SU-DHL-6 (cell line): ENCODE measurements at regions not wholly inside any gene's neighbourhood (a gene's known extent, or its start where the extent isn't known, plus 50 kb on each side); places are given as distances from the start of the nearest gene placed in this dataset.

Experiments
- H2AFZ ChIP-seq: fragments of 200-600 bp; sonication (generic); 2 replicates; pipeline ENCODE4 v1.6.1; 2014; ENCODE audit warnings: low read depth, mild to moderate bottlenecking, moderate library complexity, mixed read lengths, antibody characterized with exemption, low read length; ENCODE audit not compliant: severe bottlenecking
- H3F3A ChIP-seq: fragments of 200-600 bp; shearing (Covaris generic); 2 replicates; pipeline ENCODE4 v1.6.0; 2016; ENCODE audit warnings: antibody characterized with exemption, mild to moderate bottlenecking; ENCODE audit not compliant: insufficient read depth
- H3K27ac ChIP-seq: fragments of 200-600 bp; sonication (generic); 2 replicates; pipeline ENCODE4 v1.5.1; 2016; ENCODE audit warnings: low read depth, mild to moderate bottlenecking, low read length, moderate library complexity, mixed read lengths
- H3K27me3 ChIP-seq: fragments of 200-600 bp; sonication (generic), shearing (Covaris generic); 2 replicates; pipeline ENCODE4 v1.6.0; 2014; ENCODE audit warnings: mild to moderate bottlenecking, low read length
- H3K36me3 ChIP-seq: fragments of 200-600 bp; sonication (generic); 2 replicates; pipeline ENCODE4 v1.6.1; 2014; ENCODE audit warnings: mild to moderate bottlenecking, low read length, mixed read lengths
- H3K4me2 ChIP-seq: fragments of 300-600, 200-600 bp; shearing (Covaris generic), sonication (generic); 2 replicates; pipeline ENCODE4 v1.6.0; 2014; ENCODE audit warnings: low read length, low read depth, mild to moderate bottlenecking; ENCODE audit not compliant: poor library complexity, severe bottlenecking
- H3K4me3 ChIP-seq: fragments of 200-600 bp; sonication (generic); 2 replicates; pipeline ENCODE4 v1.5.1; 2014; ENCODE audit warnings: antibody characterized with exemption, low read length, mild to moderate bottlenecking, mixed read lengths; ENCODE audit not compliant: insufficient read depth, poor library complexity, severe bottlenecking
- H3K79me2 ChIP-seq: fragments of 200-600 bp; sonication (generic); 2 replicates; pipeline ENCODE4 v1.6.1; 2014; ENCODE audit warnings: mild to moderate bottlenecking, low read length, moderate library complexity; ENCODE audit not compliant: insufficient read depth
- H3K9ac ChIP-seq: fragments of 200-600 bp; sonication (generic); 2 replicates; pipeline ENCODE4 v1.7.0; 2014; ENCODE audit warnings: mild to moderate bottlenecking, low read length
- H3K9me2 ChIP-seq: fragments of 200-600 bp; sonication (generic); replicated peaks from 2 replicates; pipeline ENCODE4 v1.6.1; 2014; ENCODE audit warnings: low read length; ENCODE audit not compliant: insufficient read depth
- H3K9me3 ChIP-seq: fragments of 200-600 bp; sonication (generic); 2 replicates; pipeline ENCODE4 v1.6.1; 2014; ENCODE audit warnings: low read length, mixed read lengths; ENCODE audit not compliant: insufficient read depth
- H4K20me1 ChIP-seq: fragments of 200-600 bp; sonication (generic); 2 replicates; pipeline ENCODE4 v1.6.1; 2014; ENCODE audit warnings: low read depth, mild to moderate bottlenecking, antibody characterized with exemption, low read length, moderate library complexity, mixed read lengths
- EZH2phosphoT487 ChIP-seq: fragments of 200-600 bp; sonication (generic), shearing (Covaris generic); conservative IDR thresholded peaks from 2 replicates; pipeline ENCODE4 v1.6.1; 2018; ENCODE audit warnings: mild to moderate bottlenecking, antibody characterized with exemption, low read length, moderate library complexity, mixed read lengths
- TF ChIP-seq, protein P1 (sequence below): fragments of 200-600 bp; sonication (generic); IDR thresholded peaks from one replicate; pipeline ENCODE4 v1.5.1; 2017; ENCODE audit warnings: antibody characterized with exemption, mild to moderate bottlenecking, low read length, moderate library complexity; ENCODE audit not compliant: insufficient read depth, poor library complexity, severe bottlenecking

DNA sequence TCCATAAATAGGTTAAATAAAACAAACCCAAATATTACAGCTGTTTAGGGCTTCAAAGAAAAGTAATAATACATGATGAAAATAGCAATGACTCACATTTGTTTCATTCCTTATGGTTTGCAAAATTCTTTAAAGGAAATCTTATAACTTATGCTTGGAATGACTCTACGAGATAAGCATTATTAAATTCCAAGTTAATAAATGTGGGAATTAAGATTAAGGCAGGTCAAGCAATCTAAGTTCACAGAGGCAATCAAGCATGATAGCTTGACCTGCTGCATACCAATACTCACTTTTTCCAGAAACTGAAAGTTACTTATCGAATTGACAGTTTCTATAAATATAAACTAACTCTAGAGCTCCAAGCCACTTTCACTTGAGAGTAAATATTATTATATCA is 1002.9 kb upstream of the SEL1L start:
- no peak overlapping the region for H3K27ac ChIP-seq
- H3K9me2 ChIP-seq, result no peaks in the 10 kb centered on the region
- TF ChIP-seq, protein P1, sequence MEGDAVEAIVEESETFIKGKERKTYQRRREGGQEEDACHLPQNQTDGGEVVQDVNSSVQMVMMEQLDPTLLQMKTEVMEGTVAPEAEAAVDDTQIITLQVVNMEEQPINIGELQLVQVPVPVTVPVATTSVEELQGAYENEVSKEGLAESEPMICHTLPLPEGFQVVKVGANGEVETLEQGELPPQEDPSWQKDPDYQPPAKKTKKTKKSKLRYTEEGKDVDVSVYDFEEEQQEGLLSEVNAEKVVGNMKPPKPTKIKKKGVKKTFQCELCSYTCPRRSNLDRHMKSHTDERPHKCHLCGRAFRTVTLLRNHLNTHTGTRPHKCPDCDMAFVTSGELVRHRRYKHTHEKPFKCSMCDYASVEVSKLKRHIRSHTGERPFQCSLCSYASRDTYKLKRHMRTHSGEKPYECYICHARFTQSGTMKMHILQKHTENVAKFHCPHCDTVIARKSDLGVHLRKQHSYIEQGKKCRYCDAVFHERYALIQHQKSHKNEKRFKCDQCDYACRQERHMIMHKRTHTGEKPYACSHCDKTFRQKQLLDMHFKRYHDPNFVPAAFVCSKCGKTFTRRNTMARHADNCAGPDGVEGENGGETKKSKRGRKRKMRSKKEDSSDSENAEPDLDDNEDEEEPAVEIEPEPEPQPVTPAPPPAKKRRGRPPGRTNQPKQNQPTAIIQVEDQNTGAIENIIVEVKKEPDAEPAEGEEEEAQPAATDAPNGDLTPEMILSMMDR, result no peak
- TF ChIP-seq EZH2phosphoT487, result no peak
- no peaks in the 10 kb centered on the region for H3K36me3 ChIP-seq
- H3K4me2 ChIP-seq, result no peak overlapping the region
- H3K27me3 ChIP-seq, result no peaks in the 10 kb centered on the region
- H3F3A ChIP-seq, result no peaks in the 10 kb centered on the region
- no peaks in the 10 kb centered on the region for H3K9me3 ChIP-seq
- H3K79me2 ChIP-seq, result no peaks in the 10 kb centered on the region
- H3K4me3 ChIP-seq, result no peak overlapping the region
- H2AFZ ChIP-seq, result no peak overlapping the region
- no peaks in the 10 kb centered on the region for H4K20me1 ChIP-seq
- no peak overlapping the region for H3K9ac ChIP-seq

DNA sequence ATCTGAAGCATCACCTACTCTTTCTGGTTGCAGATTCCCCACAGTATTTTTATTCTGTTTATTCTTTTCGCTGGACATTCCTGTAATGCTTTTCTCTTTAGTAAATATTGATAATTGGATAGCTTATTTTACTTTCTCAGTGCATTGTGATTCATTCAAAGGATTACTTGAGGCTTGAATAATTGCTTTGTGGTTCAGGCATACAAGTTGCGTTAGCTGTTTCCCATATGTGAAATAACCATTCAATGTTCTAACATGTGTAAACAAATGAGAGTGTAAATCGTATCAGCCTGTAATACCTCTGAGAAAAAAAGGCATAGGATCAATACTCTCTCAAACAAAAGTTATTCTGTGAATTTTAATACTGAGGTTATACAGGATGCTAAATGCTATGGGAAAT is 1004.2 kb upstream of the SEL1L start:
- no peak overlapping the region for H3K4me3 ChIP-seq
- H3K9ac ChIP-seq, result no peak overlapping the region
- H2AFZ ChIP-seq, result no peak overlapping the region
- TF ChIP-seq, protein P1, result no peak
- no peak for TF ChIP-seq EZH2phosphoT487
- no peaks in the 10 kb centered on the region for H3K27me3 ChIP-seq
- H3K27ac ChIP-seq, result no peak overlapping the region
- H3K9me2 ChIP-seq, result no peaks in the 10 kb centered on the region
- H3K36me3 ChIP-seq, result no peaks in the 10 kb centered on the region
- H3K79me2 ChIP-seq, result no peaks in the 10 kb centered on the region
- H4K20me1 ChIP-seq, result no peaks in the 10 kb centered on the region
- H3K4me2 ChIP-seq, result no peak overlapping the region
- no peaks in the 10 kb centered on the region for H3K9me3 ChIP-seq
- H3F3A ChIP-seq, result no peaks in the 10 kb centered on the region

DNA sequence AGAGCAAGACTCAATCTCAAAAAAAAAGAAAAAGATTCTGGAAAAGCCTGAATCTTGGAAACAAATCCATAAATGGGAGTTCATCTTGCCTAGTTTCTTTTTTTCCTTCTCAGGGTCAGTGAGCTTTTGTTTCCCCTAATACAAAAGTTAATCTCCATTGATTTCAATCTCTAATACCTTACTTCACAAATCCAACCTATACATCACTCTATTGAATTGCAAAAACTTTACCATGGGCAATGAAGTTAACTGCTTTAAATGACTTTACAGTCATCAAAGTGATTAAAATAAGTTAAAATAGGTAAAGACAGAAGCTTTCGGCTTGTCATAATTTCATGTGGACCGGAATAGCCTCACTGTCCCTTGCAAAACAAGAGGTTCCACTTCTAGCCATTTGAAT is 1012.7 kb upstream of the SEL1L start:
- Histone ChIP-seq H3K4me2 (no peak overlapping the region), H3K9me3 (no peaks in the 10 kb centered on the region), H3K4me3 (no peak overlapping the region), H3F3A (no peaks in the 10 kb centered on the region), H3K27ac (no peak overlapping the region), H3K9ac (no peak overlapping the region), H2AFZ (no peak overlapping the region), H3K79me2 (no peaks in the 10 kb centered on the region), H4K20me1 (no peaks in the 10 kb centered on the region), H3K36me3 (no peaks in the 10 kb centered on the region), H3K27me3 (no peaks in the 10 kb centered on the region), H3K9me2 (no peaks in the 10 kb centered on the region)
- TF ChIP-seq EZH2phosphoT487, result no peak
- TF ChIP-seq, protein P1, result no peak
